GM10248 (cell line): ENCODE measurements at regions not wholly inside any gene's neighbourhood (a gene's known extent, or its start where the extent isn't known, plus 50 kb on each side); places are given as distances from the start of the nearest gene placed in this dataset.

Source experiments
- CTCF ChIA-PET: fragments of 300-600 bp; sonication (Branson Sonifier 250); formaldehyde crosslinking; extraction: SDS; loops from one replicate; lab custom pipeline; 2021; ENCODE audit warnings: antibody characterized with exemption; lab: Yijun Ruan, JAX
- POLR2A ChIA-PET: fragments of 350-650 bp; sonication (Branson Sonifier 250); formaldehyde crosslinking; extraction: SDS; loops from one replicate; lab custom pipeline; 2020; ENCODE audit warnings: antibody characterized with exemption; lab: Yijun Ruan, JAX
- DNase-seq: peaks from one replicate; pipeline ENCODE4 v3.0.0; 2012; ENCODE audit errors: extremely low spot score
- TF ChIP-seq, protein P1 (sequence below): IDR thresholded peaks from 2 replicates; pipeline ENCODE4 v1.5.1; 2012; ENCODE audit warnings: mild to moderate bottlenecking, low read depth; ENCODE audit errors: extremely low read depth, missing control alignments, control extremely low read depth

DNA sequence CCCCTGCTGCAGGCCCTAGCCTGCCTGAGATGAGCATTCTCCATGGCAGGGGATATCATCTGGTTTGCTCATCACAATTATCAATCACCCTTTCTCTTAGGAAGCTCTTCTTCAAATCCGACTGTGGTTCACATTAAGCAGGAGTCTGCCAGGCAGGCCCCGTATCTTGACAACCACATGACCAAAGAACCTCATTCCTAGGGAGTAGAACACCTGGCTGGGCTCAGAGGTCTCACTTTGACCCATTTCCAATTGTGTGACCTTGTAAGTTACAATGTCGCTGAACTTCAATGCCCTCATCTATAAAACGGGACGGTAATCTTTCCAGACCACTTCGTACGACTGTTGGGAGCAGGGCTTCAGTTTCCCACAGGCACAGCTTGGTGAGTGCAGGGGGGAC, 156.4 kb upstream of the PCBD1 start:
- CTCF ChIA-PET, result no interaction called here
- TF ChIP-seq, protein P1, sequence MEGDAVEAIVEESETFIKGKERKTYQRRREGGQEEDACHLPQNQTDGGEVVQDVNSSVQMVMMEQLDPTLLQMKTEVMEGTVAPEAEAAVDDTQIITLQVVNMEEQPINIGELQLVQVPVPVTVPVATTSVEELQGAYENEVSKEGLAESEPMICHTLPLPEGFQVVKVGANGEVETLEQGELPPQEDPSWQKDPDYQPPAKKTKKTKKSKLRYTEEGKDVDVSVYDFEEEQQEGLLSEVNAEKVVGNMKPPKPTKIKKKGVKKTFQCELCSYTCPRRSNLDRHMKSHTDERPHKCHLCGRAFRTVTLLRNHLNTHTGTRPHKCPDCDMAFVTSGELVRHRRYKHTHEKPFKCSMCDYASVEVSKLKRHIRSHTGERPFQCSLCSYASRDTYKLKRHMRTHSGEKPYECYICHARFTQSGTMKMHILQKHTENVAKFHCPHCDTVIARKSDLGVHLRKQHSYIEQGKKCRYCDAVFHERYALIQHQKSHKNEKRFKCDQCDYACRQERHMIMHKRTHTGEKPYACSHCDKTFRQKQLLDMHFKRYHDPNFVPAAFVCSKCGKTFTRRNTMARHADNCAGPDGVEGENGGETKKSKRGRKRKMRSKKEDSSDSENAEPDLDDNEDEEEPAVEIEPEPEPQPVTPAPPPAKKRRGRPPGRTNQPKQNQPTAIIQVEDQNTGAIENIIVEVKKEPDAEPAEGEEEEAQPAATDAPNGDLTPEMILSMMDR, result no peak
- DNase-seq, result no peak
- POLR2A ChIA-PET, result no interaction called here

DNA sequence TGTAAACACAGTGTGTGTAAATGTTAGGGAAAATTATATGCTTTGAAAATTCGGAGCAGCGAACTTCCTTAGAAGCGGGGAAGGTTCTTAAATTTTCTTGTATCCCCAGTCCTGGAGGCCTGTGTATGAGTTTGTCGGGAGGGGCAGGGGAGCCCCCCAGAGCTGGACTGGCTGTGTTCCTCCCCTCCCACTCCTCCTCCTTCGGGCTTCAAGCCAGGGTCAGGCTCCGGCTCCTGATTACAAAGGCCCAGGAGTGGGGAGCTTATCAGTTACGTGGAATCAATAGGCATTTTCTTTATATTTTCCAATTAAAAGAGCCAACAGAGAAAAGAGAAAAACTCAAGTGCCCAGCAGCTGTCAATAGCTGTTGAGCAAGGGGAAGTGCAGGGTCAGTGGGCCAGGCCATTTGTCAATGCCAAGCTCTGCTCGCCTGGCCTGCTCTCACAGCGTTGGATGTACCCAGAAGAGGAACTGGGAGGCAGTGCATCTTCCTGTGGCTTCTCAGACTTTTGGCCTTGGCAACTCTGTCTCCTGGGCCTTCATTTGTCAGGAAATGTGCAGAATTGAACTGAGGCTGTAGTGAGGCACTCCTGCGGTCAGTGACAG, 156.9 kb upstream of the PCBD1 start:
- TF ChIP-seq, protein P1, result no peak
- POLR2A ChIA-PET, result no interaction called here
- no peak for DNase-seq
- CTCF ChIA-PET, result no interaction called here

DNA sequence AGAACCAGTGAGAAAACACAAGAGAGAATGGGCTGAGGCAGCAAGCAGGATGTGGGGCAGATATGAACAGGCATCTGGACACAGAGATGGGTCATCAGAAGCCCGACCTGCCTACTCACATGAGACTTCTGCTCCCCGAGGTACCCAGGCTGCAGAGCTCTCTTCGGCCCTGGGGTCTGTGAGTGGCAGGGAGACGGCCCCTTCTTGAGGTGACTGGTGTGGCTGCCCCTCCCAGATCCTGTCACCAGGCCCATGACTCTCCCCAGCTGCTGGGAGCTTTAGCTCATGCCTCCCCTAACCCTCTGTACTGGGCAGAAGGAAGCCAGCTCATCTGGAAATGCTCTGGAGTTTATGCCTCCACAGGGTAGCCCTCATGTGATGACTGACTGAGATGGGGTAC, 157.6 kb upstream of the PCBD1 start:
- ChIA-PET CTCF (no interaction called here), POLR2A (no interaction called here)
- no peak for DNase-seq
- TF ChIP-seq, protein P1, result no peak

DNA sequence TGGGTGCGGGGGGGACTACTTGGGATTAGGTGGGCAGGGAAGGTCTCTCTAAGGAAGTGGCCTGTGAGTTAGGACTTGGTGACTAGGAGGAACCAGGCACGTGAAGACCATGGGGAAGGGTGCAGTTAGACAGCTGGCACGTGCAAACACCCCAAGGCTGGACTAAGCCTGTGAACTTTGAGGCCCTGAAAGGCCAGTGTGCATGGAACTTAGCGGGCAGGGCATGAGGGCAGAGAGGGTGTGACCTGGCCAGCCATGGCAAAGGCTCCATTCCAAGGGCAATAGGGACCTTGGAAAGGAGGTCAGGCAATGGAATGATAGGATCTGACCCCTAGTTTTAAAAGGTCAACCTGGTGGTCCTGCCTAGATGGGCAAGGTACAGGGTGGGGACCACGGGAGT, 158.4 kb upstream of the PCBD1 start:
- TF ChIP-seq, protein P1, result no peak
- POLR2A ChIA-PET, result no interaction called here
- DNase-seq, result no peak
- CTCF ChIA-PET, result no interaction called here

DNA sequence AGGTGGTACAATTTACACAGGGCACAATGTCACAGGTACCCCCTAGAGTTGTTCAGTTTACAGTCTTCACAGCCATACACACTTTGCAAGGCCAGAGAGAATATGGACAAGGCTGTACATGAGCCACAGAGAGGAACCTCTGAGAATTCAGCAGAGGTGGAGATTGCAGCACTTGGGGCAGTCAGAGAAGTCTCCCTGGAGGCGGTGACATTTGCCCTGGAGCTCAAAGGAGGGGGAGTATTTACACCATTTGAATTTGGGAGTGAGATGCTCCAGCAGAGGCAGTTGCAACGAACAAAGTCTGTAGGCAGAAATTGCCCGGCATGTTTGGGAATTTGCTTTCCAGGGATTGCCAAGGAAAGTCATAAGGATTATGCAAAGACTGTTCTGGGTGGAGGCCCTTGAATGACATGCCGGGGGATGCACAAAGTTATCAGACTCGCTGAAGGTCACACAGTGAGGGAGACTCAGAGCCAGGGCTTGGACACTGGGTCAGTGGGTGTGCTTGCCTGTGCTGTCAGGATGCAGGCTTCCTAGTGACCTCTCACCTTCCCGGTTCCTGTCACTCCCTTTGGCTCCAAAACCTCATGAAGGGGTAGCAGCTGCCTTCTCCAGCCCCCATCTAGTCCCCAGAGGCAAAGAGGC, 160.7 kb upstream of the PCBD1 start:
- ChIA-PET POLR2A (no interaction called here), CTCF (no interaction called here)
- DNase-seq, result no peak
- TF ChIP-seq, protein P1, result no peak

DNA sequence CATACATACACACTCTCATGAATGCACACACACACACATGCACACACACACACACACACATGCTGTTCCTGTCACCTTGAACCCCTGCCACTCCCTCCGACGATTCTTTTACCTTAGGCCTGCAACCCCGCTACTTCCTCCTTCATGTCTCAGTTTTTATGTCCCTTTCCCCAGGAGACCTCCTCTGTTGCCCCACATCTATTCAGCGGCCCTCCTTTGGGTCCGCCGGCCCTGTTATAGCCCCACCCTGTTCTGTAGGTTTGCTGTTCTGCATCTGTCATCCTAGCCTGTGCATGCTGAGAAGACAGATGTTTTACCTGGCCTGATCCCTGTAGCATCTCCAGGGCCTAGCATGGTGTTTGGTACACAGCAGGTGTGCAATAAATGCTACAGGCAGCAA, 161.6 kb upstream of the PCBD1 start:
- POLR2A ChIA-PET, result no interaction called here
- CTCF ChIA-PET, result interaction anchor here (1.0 kb wide), 1 partner anchor 19 kb away, joined by 3 read pairs; no protein-coding TSS in a partner anchor
- TF ChIP-seq, protein P1, result no peak
- DNase-seq, result no peak
